Middle frontal gyrus (tissue), 1 donor: ENCODE measurements at regions not wholly inside any gene's neighbourhood (a gene's known extent, or its start where the extent isn't known, plus 50 kb on each side); places are given as distances from the start of the nearest gene placed in this dataset.

ENCODE experiments used
- DNase-seq: peaks from one replicate; pipeline ENCODE4 v3.0.0-alpha.2; 2015; ENCODE audit warnings: low spot score; ENCODE audit errors: extremely low spot score

- no peak for DNase-seq
Measured at GRCh38 chr6:165877773-165878172, 214.7 kb upstream of the PDE10A start.

- DNase-seq = no peak
Measured at GRCh38 chr6:165877192-165877591, 214.2 kb upstream of the PDE10A start.

- peak; percentile 20 for DNase-seq
Measured at GRCh38 chr6:165876588-165876987, 213.5 kb upstream of the PDE10A start.

DNA sequence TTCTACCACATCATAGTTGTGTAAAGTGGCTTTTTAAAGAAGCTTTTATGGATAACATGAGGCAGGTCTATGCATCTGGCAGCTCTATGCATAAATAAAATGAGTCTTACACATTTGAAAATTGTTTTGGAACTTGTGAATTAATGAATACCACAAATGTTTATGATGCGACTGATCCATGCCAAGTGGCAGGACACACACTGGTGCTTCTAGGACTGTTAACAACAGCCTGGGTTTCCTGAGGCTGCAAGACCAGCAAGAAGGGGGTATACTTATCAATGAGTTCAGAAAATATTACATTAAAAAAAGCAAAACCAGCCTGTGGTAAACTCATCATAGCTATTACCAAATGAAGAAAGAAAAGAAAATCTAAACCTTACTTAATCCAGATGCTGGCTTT, 212.9 kb upstream of the PDE10A start:
- no peak for DNase-seq

DNA sequence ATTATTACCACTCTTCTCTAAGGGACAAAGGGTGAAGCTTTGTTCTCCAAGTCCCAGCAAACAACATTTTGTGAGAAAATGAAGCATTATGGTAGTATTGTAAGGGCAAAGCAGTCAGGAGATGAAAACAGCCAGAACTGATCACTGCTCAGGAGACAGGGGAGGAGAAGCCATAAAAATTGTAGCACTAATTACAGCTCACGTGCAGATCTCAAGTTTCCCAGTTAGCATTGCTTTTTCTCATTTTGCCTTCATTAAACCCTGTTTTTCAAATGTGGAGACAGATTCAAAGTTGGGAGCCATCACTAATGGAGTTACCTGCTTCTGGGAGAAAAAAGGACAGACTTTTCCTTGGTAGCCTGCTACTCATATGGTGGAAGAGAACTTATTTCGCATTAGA, 210.9 kb upstream of the PDE10A start:
- DNase-seq = no peak

DNA sequence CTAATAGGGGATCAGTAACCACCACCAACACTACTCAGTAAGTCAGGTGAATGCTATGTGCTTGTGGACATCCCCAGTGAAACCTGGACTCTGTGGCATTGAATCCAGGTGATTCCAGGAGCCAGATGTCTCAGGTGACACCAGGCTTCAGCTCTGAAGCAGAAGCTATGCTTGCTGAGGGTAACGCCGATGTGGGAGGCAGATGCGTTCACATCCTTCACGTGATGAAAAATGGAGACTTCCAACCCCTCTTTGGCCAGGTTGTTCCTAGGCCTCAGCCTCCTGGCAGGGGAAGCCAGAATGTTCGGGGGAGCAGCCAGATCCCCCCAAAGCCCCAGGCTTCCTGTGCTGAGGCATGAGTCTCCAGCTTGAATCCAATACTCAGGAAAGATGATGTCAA, 209.8 kb upstream of the PDE10A start:
- no peak for DNase-seq

- DNase-seq = no peak
Measured at GRCh38 chr6:165872311-165872710, 209.3 kb upstream of the PDE10A start.

DNA sequence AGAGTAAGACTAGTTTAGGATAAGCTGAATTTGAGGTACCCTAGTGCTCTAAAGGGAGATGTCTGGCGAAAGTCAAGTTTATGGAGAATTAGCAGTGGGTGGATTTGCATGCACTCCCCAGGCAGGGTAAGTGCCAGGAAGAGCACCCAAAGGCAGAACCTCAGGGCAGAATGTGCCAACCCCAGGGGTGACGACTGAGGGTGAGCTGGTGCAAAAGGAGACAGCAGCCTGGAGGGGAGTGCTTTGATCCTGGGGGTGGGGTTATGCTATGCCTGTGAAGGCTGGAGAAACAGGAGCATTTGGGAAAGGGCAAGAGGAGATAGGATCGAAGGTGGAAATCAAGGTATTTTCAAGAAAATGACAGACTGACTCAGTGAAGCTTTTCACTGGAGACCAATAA, 208.5 kb upstream of the PDE10A start:
- no peak for DNase-seq

DNA sequence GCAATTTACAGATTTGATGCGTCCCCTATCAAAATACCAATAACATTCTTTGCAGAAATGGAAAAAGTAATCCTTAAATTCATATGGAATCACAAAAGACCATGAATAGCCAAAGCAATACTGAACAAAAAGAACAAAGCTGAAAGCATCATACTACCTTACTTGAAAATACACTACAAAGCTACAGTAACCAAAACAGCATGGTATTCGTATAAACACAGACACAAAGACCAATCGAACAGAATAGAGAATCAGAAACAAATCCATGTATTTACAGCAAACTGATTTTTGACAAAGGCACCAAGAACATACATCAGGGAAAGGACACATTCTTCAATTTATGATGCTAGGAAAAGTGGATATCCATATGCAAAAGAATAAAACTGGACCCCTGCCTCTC, 206.5 kb upstream of the PDE10A start:
- no peak for DNase-seq

DNA sequence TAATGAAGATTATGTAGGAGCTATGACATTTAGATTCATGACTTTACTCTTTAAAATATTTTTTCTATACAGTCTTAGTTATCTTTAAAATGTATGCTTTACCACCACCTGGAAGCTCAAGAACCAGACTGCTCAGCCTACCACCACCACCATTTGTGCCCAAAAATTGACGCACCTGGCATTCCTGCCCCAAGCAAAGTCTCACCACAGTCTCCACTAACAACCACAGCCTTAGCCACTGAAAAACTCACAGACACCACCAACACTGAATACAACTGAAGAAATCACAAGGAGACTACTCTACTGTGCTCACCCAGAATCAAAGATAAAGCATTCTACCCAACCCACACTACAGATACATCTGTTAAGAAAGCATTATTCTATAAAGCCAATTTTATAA, 201.9 kb upstream of the PDE10A start:
- no peak for DNase-seq

DNA sequence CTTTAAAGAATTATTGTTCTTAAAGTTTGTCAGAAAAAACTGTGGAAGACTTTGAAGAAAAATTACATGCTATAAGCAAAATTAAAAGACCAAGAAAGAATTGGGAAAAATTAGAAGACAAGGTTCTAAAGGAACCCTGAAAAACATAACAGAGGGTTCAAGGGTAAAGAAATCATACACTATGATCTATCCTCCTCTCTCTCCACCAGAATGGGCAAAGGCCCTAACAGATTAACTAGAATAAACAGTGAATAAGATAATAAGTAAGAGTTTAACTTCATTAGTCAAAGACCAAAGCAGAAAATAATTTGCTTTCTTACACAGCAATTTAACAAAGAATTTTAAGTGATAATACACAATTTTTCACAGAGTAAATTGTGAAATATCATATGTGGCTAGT, 201.2 kb upstream of the PDE10A start:
- DNase-seq = no peak

DNA sequence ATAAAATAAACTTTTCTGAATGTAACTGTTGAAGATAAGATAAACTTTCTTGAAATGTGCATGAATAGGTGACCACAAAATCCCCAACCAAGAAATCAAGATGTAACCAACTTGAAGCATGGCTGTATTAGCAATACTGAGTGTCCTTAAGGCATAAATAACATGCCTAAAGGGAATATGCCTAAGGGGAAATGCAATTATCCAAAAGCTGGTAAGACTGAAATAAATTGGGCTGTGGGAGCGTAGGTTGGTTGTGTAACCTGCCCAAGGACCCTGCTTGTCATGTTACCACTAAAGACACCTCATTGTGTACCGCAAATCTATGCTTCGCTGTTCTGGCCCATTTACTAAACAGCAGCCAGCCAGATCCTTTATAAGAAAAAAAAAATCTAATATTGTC, 200.8 kb upstream of the PDE10A start:
- no peak for DNase-seq

- no peak for DNase-seq
Measured at GRCh38 chr6:165862813-165863212, 199.8 kb upstream of the PDE10A start.

DNA sequence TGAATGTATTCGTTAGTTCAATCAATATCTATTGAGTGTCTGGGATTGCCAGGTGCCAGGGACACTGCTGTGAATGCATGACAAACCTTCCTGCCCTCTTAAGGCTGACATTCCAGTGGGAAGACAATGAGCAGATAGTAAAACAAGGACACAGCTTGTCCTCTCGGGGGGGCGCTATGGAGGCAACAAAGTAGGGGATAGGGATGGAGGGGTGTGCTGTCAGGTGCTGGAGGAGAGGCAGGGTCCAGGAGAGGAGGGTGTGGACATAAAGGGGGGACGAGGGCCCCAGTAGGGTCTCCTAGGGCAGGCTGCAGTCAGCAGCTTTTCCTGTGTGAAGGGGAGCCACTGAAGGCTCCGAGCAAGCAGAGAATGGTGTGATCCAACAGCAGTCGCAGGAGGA, 198.2 kb upstream of the PDE10A start:
- no peak for DNase-seq

- DNase-seq = no peak
Measured at GRCh38 chr6:165858586-165858985, 195.5 kb upstream of the PDE10A start.

GRCh38 chr6:165855856-165856255, 192.8 kb upstream of the PDE10A start:
- DNase-seq = no peak

GRCh38 chr6:165854863-165855593, 192.0 kb upstream of the PDE10A start:
- DNase-seq = no peak

GRCh38 chr6:165854061-165854862, 191.2 kb upstream of the PDE10A start:
- DNase-seq = no peak

DNA sequence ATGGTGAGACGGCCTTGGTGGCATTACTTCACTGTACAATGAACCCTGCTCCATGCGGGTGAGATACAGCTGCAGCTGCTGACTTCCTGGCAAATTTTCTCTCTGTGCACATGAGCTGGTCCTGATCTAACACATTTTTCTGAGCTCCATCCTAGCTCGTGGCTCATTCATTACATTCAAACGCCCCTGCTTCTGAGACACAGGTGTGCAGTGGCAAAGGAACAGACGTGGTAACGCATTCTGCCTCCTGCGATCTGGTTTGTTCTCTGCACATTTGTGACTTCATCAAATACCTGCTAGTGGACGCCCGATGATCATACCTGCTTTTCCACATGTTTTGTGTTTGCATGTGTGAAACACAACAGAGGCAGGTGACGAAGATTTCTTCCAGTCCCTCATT, 189.6 kb upstream of the PDE10A start:
- DNase-seq = no peak

- peak; percentile 18 for DNase-seq
Measured at GRCh38 chr6:165850434-165851019, 187.5 kb upstream of the PDE10A start.

DNA sequence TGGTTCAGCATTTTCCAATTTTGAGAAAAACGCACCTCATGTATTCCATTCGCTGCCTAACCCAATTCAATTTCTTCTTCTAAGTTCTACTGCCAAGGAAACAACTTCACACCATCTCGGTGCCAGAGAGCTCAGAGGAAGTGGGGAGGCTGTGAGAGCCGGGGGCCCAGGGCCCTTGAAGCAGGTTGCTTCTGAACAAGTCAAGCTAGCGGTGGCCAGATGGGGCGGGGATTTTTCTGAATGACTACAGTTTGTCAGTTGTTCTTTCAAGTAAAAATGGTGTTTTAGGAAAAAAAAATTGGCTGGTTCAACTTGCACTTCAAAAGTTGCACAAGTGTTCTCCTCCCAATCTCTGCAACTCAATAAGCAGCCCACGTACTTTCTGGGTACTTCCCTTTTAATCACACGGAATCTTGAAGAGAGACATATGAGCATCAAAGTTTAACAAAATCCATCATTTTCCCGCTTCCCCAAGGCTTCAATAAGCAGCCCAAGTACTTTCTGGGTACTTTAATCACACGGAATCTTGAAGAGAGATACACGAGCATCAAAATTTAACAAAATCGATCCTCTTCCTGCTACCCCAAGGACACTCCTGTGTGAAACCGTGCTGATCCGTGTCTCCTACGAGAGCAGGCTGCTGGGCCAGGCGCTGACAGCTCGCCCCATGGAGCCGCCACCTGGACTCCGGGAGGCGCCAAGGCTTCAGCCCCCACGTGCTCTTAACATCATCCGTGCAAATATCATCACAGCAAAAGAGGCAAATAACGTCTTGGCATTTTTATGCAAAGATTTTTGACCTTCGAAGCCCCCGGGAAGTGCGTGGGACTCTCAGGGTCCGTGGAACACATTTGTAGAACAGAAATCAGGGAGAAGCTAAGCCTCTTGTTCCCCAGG, 186.7 kb upstream of the PDE10A start:
- no peak for DNase-seq

DNA sequence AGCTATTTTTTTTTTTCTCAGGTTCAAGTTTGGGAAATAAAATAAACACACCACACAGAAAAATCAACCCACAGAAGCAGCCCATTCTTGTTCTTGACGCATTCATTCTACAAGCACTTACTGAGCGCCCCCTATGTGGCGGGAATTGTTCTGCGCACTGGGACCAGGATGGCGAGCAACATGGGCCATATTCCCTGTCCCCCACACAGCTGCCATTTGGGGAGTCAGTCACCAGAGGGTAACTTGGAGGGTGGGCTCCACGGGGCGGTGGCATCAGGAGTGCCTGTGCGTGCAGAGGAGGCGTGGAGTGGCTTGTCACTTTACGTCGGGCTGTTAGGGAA, 185.0 kb upstream of the PDE10A start:
- no peak for DNase-seq
